Neural crest cell (in vitro differentiated cells): ENCODE measurements at regions not wholly inside any gene's neighbourhood (a gene's known extent, or its start where the extent isn't known, plus 50 kb on each side); places are given as distances from the start of the nearest gene placed in this dataset.

ENCODE experiments used
- DNase-seq: peaks from one replicate; pipeline ENCODE4 v3.0.0; 2021; ENCODE audit warnings: low read depth, mixed read lengths, low spot score
- H3K27ac Mint-ChIP-seq: one replicate; pipeline ENCODE4 v1.8.0; 2021; ENCODE audit warnings: mild to moderate bottlenecking, mixed read lengths; ENCODE audit not compliant: unreplicated experiment
- H3K27me3 Mint-ChIP-seq: 2 replicates; pipeline ENCODE4 v1.8.0; 2021; ENCODE audit warnings: low read depth, mild to moderate bottlenecking, mixed read lengths
- H3K36me3 Mint-ChIP-seq: 2 replicates; pipeline ENCODE4 v1.8.0; 2021; ENCODE audit warnings: low read depth, mild to moderate bottlenecking, mixed read lengths
- H3K4me1 Mint-ChIP-seq: 2 replicates; pipeline ENCODE4 v1.8.0; 2021; ENCODE audit warnings: mixed read lengths
- H3K4me3 Mint-ChIP-seq: one replicate; pipeline ENCODE4 v1.8.0; 2021; ENCODE audit warnings: mild to moderate bottlenecking, mixed read lengths
- H3K9me3 Mint-ChIP-seq: 2 replicates; pipeline ENCODE4 v1.8.0; 2021; ENCODE audit warnings: mixed read lengths
- TF ChIP-seq, protein P1 (sequence below): fragments of 200-600 bp; sonication (generic); conservative IDR thresholded peaks from 2 replicates; pipeline ENCODE4 v1.5.0; 2021; ENCODE audit warnings: antibody characterized with exemption, mild to moderate bottlenecking

GRCh38 chr18:22844190-22844589, 88.9 kb upstream of the RBBP8 start:
- DNase-seq, result no peak
- H3K27me3 Mint-ChIP-seq, result no peaks in the 10 kb centered on the region

GRCh38 chr18:22844628-22845027, 88.5 kb upstream of the RBBP8 start:
- H3K4me1 Mint-ChIP-seq, result peaks cover 9% of the 10 kb centered on the region
- no peak for DNase-seq
- no peaks in the 10 kb centered on the region for H3K36me3 Mint-ChIP-seq
- H3K27ac Mint-ChIP-seq, result no peak overlapping the region
- TF ChIP-seq, protein P1, sequence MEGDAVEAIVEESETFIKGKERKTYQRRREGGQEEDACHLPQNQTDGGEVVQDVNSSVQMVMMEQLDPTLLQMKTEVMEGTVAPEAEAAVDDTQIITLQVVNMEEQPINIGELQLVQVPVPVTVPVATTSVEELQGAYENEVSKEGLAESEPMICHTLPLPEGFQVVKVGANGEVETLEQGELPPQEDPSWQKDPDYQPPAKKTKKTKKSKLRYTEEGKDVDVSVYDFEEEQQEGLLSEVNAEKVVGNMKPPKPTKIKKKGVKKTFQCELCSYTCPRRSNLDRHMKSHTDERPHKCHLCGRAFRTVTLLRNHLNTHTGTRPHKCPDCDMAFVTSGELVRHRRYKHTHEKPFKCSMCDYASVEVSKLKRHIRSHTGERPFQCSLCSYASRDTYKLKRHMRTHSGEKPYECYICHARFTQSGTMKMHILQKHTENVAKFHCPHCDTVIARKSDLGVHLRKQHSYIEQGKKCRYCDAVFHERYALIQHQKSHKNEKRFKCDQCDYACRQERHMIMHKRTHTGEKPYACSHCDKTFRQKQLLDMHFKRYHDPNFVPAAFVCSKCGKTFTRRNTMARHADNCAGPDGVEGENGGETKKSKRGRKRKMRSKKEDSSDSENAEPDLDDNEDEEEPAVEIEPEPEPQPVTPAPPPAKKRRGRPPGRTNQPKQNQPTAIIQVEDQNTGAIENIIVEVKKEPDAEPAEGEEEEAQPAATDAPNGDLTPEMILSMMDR, result no peak
- peaks cover 2% of the 10 kb centered on the region for H3K9me3 Mint-ChIP-seq
- H3K27me3 Mint-ChIP-seq, result no peaks in the 10 kb centered on the region
- H3K4me3 Mint-ChIP-seq, result no peak overlapping the region

More at GRCh38 chr18:22844190-22844589, 88.9 kb upstream of the RBBP8 start:
- no peaks in the 10 kb centered on the region for H3K36me3 Mint-ChIP-seq
- H3K4me3 Mint-ChIP-seq, result no peak overlapping the region
- TF ChIP-seq, protein P1, result no peak
- no peak overlapping the region for H3K27ac Mint-ChIP-seq
- peaks cover 9% of the 10 kb centered on the region for H3K4me1 Mint-ChIP-seq
- peaks cover 1% of the 10 kb centered on the region for H3K9me3 Mint-ChIP-seq

GRCh38 chr18:22846088-22846683, 86.9 kb upstream of the RBBP8 start:
- Mint-ChIP-seq H3K27ac (no peak overlapping the region), H3K4me1 (peaks cover 9% of the 10 kb centered on the region), H3K4me3 (no peak overlapping the region), H3K27me3 (no peaks in the 10 kb centered on the region), H3K9me3 (peaks cover 2% of the 10 kb centered on the region), H3K36me3 (no peaks in the 10 kb centered on the region)
- no peak for DNase-seq
- TF ChIP-seq, protein P1, result peak; percentile 62

DNA sequence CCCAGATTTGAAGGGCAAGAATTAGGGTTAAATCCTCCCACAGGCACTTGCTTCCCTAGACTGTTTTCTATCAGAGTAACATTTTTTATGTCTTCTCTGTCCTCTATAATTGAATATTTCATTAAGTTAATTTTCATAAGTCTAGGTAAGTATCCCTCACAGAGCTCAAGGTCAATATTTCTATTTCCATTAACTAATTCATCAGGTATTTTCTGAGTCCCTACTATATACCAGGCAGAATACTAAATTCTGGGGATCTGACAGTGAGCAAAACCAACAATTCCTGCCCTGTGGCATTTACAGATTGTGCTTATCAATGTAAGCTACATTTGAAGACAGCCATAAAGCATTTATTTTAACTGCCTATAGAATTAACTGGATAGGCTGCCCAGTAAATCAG, 86.4 kb upstream of the RBBP8 start:
- TF ChIP-seq, protein P1, result no peak

GRCh38 chr18:22847392-22847791, 85.7 kb upstream of the RBBP8 start:
- Mint-ChIP-seq H3K4me1 (peaks cover 9% of the 10 kb centered on the region), H3K4me3 (no peak overlapping the region), H3K27me3 (no peaks in the 10 kb centered on the region), H3K27ac (no peak overlapping the region), H3K36me3 (no peaks in the 10 kb centered on the region), H3K9me3 (peaks cover 2% of the 10 kb centered on the region)
- TF ChIP-seq, protein P1, result no peak
- no peak for DNase-seq

More for the DNA sequence above, 86.4 kb upstream of the RBBP8 start:
- Mint-ChIP-seq H3K4me1 (peaks cover 9% of the 10 kb centered on the region), H3K36me3 (no peaks in the 10 kb centered on the region), H3K27me3 (no peaks in the 10 kb centered on the region), H3K9me3 (peaks cover 2% of the 10 kb centered on the region), H3K27ac (no peak overlapping the region), H3K4me3 (no peak overlapping the region)
- DNase-seq, result no peak
